Kidney (tissue), 13 donors: ENCODE measurements at regions not wholly inside any gene's neighbourhood (a gene's known extent, or its start where the extent isn't known, plus 50 kb on each side); places are given as distances from the start of the nearest gene placed in this dataset.

Experiments
- DNase-seq, 5 donors: peaks; one replicate each; pipeline ENCODE4 v3.0.0-alpha.2; 2013 to 2020
- FAIRE-seq: peaks from 2 replicates; lab custom pipeline; 2012; peaks lifted over from hg19 to GRCh38; lab: Jason Lieb, UNC
- H3K27ac ChIP-seq, 2 donors: one replicate each; pipeline ENCODE4 v1.7.0; 2013; ENCODE audit warnings: low read depth in 2 of 2, low read length in 2 of 2, inconsistent platforms in 1 of 2
- H3K27me3 ChIP-seq: one replicate; pipeline ENCODE4 v1.7.1; 2013; ENCODE audit warnings: low read length, inconsistent platforms; ENCODE audit not compliant: control insufficient read depth, insufficient read depth
- H3K36me3 ChIP-seq, 3 donors: one replicate each; pipeline versions ENCODE4 v1.7.0 to v1.7.1; 2013; ENCODE audit warnings: low read length in 3 of 3, control low read depth in 1 of 3, inconsistent platforms in 1 of 3; ENCODE audit not compliant: insufficient read depth in 3 of 3, control insufficient read depth in 2 of 3
- H3K4me1 ChIP-seq, 3 donors: one replicate each; pipeline versions ENCODE4 v1.7.0 to v1.7.1; 2013; ENCODE audit warnings: low read length in 3 of 3, inconsistent platforms in 1 of 3, low read depth in 1 of 3; ENCODE audit not compliant: control insufficient read depth in 2 of 3, insufficient read depth in 2 of 3
- H3K4me3 ChIP-seq, 3 donors: one replicate each; pipeline versions ENCODE4 v1.7.0 to v1.8.1; 2013; ENCODE audit warnings: low read length in 3 of 3, control low read depth in 1 of 3, inconsistent platforms in 1 of 3
- H3K9ac ChIP-seq, 3 donors: one replicate each; pipeline versions ENCODE4 v1.7.0 to v1.7.1; 2013; ENCODE audit warnings: low read length in 3 of 3, control low read depth in 1 of 3, inconsistent platforms in 1 of 3
- H3K9me3 ChIP-seq, 3 donors: one replicate each; pipeline versions ENCODE4 v1.7.0 to v1.7.1; 2013; ENCODE audit warnings: low read length in 3 of 3, control low read depth in 1 of 3, inconsistent platforms in 1 of 3; ENCODE audit not compliant: control insufficient read depth in 2 of 3, insufficient read depth in 1 of 3
- CTCF ChIP-seq: IDR thresholded peaks from 3 replicates; pipeline ENCODE4 v1.5.1; 2012; ENCODE audit warnings: mild to moderate bottlenecking, moderate library complexity, borderline replicate concordance; ENCODE audit not compliant: insufficient read depth; ENCODE audit errors: extremely low read depth
- intact Hi-C: fragments of 100-400 bp; cut with DNase I; formaldehyde crosslinking; loops from one replicate; pipeline ENCODE4 v1.11.1; 2022
- donor health status: control.
- donor health status: control.
- donor health status: control.
- donor health status: control.
- donor health status: control.
- donor health status: DM: yes; HTN: yes; CAD: no.
- donor health status: Normal renal cell carcinoma (clear cell type).

- no peak for TF ChIP-seq CTCF
- H3K36me3 ChIP-seq = no peaks in the 10 kb centered on the region
- H3K4me1 ChIP-seq = no peaks in the 10 kb centered on the region
- H3K9ac ChIP-seq = no peak overlapping the region
- intact Hi-C loops = loop anchor here (10.0 kb wide), 1 partner anchor 375 kb away; no protein-coding TSS in a partner anchor
- no peak overlapping the region for H3K27ac ChIP-seq
- no peaks in the 10 kb centered on the region for H3K27me3 ChIP-seq
- H3K4me3 ChIP-seq = no peak overlapping the region
- DNase-seq (no peak), FAIRE-seq (no peak)
- no peaks in the 10 kb centered on the region for H3K9me3 ChIP-seq
These were observed 188.7 kb upstream of the MBNL1 start for GRCh38 chr3:152079980-152080379.

- intact Hi-C loops = no loop called here
- TF ChIP-seq CTCF = no peak
- no peak for DNase-seq
These were observed 185.6 kb upstream of the MBNL1 start for GRCh38 chr3:152083135-152083534.

GRCh38 chr3:152084441-152085158, 184.1 kb upstream of the MBNL1 start:
- Histone ChIP-seq H3K4me3 (no peak overlapping the region), H3K27me3 (no peaks in the 10 kb centered on the region), H3K9ac (no peak overlapping the region), H3K4me1 (no peaks in the 10 kb centered on the region), H3K36me3 (no peaks in the 10 kb centered on the region), H3K9me3 (no peaks in the 10 kb centered on the region), H3K27ac (no peak overlapping the region)
- DNase-seq = peak in 2 of 5 donors; percentile 12 to 32
- no peak for TF ChIP-seq CTCF
- intact Hi-C loops = no loop called here
- FAIRE-seq = no peak

More at GRCh38 chr3:152083135-152083534, 185.6 kb upstream of the MBNL1 start:
- Histone ChIP-seq H3K9ac (no peak overlapping the region), H3K27ac (no peak overlapping the region), H3K27me3 (no peaks in the 10 kb centered on the region), H3K9me3 (no peaks in the 10 kb centered on the region), H3K4me3 (no peak overlapping the region), H3K36me3 (no peaks in the 10 kb centered on the region), H3K4me1 (no peaks in the 10 kb centered on the region)
- no peak for FAIRE-seq

- Histone ChIP-seq H3K27ac (no peak overlapping the region), H3K36me3 (no peaks in the 10 kb centered on the region), H3K9ac (no peak overlapping the region), H3K4me1 (no peaks in the 10 kb centered on the region), H3K9me3 (no peaks in the 10 kb centered on the region), H3K4me3 (no peak overlapping the region), H3K27me3 (no peaks in the 10 kb centered on the region)
- FAIRE-seq = no peak
- no peak for DNase-seq
- intact Hi-C loops = no loop called here
- TF ChIP-seq CTCF = no peak
These were observed 181.6 kb upstream of the MBNL1 start for GRCh38 chr3:152087153-152087552.
